PFSK-1 (cell line): ENCODE measurements at regions not wholly inside any gene's neighbourhood (a gene's known extent, or its start where the extent isn't known, plus 50 kb on each side); places are given as distances from the start of the nearest gene placed in this dataset.

Source experiments
- FOXP2 ChIP-seq: optimal IDR thresholded peaks from 2 replicates; pipeline ENCODE3; 2011; ENCODE audit warnings: borderline replicate concordance, control low read depth, inconsistent platforms; ENCODE audit not compliant: insufficient read depth; ENCODE audit errors: extremely low read length, extremely low read depth
- POLR2AphosphoS5 ChIP-seq: IDR thresholded peaks from 2 replicates; pipeline ENCODE4 v1.6.1; 2012; ENCODE audit warnings: low read depth, mild to moderate bottlenecking, control low read depth, low read length, moderate library complexity
- REST ChIP-seq, 2 experiments: IDR thresholded peaks; 2 replicates each; pipeline versions ENCODE4 v1.6.1 to v1.8.0; 2011 to 2012; ENCODE audit warnings: low read depth in 2 of 2, low read length in 2 of 2, control low read depth in 1 of 2, inconsistent platforms in 1 of 2, mild to moderate bottlenecking in 1 of 2, moderate library complexity in 1 of 2; ENCODE audit not compliant: insufficient read depth in 1 of 2
- SIN3A ChIP-seq: IDR thresholded peaks from 2 replicates; pipeline ENCODE4 v1.6.1; 2012; ENCODE audit warnings: mild to moderate bottlenecking, low read length, moderate library complexity, borderline replicate concordance; ENCODE audit not compliant: insufficient read depth
- TAF1 ChIP-seq: IDR thresholded peaks from 2 replicates; pipeline ENCODE4 v1.6.1; 2012; ENCODE audit warnings: low read length, control low read depth, borderline replicate concordance; ENCODE audit not compliant: insufficient read depth

GRCh38 chr6:6525933-6526332 lies 62.6 kb upstream of the LY86 start:
- TF ChIP-seq SIN3A = no peak
- TF ChIP-seq REST (IDR thresholded peaks at IDR 0.05; ENCODE audit: insufficient read depth in 1 of 2, low read depth in 2 of 2, low read length in 2 of 2) = no peak
- no peak for TF ChIP-seq FOXP2
- no peak for TF ChIP-seq TAF1
- no peak for TF ChIP-seq POLR2AphosphoS5

GRCh38 chr6:6529275-6529674 lies 59.2 kb upstream of the LY86 start:
- TF ChIP-seq SIN3A = no peak
- TF ChIP-seq REST (IDR thresholded peaks at IDR 0.05; ENCODE audit: insufficient read depth in 1 of 2, low read depth in 2 of 2, low read length in 2 of 2) = no peak
- no peak for TF ChIP-seq FOXP2
- TF ChIP-seq TAF1 = no peak
- TF ChIP-seq POLR2AphosphoS5 = no peak

GRCh38 chr6:6533176-6533575 lies 55.3 kb upstream of the LY86 start:
- TF ChIP-seq SIN3A (no peak), POLR2AphosphoS5 (no peak), FOXP2 (no peak), TAF1 (no peak)

GRCh38 chr6:6534399-6534798 lies 54.1 kb upstream of the LY86 start:
- TF ChIP-seq POLR2AphosphoS5 = no peak
- no peak for TF ChIP-seq FOXP2
- no peak for TF ChIP-seq TAF1
- TF ChIP-seq REST (IDR thresholded peaks at IDR 0.05; ENCODE audit: insufficient read depth in 1 of 2, low read depth in 2 of 2, low read length in 2 of 2) = no peak
- TF ChIP-seq SIN3A = no peak

- TF ChIP-seq SIN3A = no peak
- no peak for TF ChIP-seq FOXP2
- TF ChIP-seq TAF1 = no peak
- no peak for TF ChIP-seq POLR2AphosphoS5
- no peak for TF ChIP-seq REST (IDR thresholded peaks at IDR 0.05; ENCODE audit: insufficient read depth in 1 of 2, low read depth in 2 of 2, low read length in 2 of 2)
Observed at GRCh38 chr6:6537488-6538260, 50.8 kb upstream of the LY86 start.
